ENCODE measurements at regions not wholly inside any gene's neighbourhood (a gene's known extent, or its start where the extent isn't known, plus 50 kb on each side); places are given as distances from the start of the nearest gene placed in this dataset.

GRCh38 chr2:41489638-41490037, 558.2 kb upstream of the PKDCC start:
- Histone ChIP-seq H3K27me3 (ENCODE audit: insufficient read depth, low read depth) (no peaks in the 10 kb centered on the region), H4K20me1 (ENCODE audit: insufficient read depth) (no peaks in the 10 kb centered on the region), H3K4me2 (no peak overlapping the region), H2AFZ (ENCODE audit: low read depth) (no peak overlapping the region), H3K36me3 (ENCODE audit: insufficient read depth) (no peaks in the 10 kb centered on the region), H3K27ac (no peak overlapping the region), H3K4me3 (IDR thresholded peaks at IDR 0.05; ENCODE audit: insufficient read depth, low read depth, low read length) (no peak overlapping the region), H3K79me2 (ENCODE audit: insufficient read depth, low read depth) (no peaks in the 10 kb centered on the region), H3K4me1 (ENCODE audit: low read depth, poor library complexity, severe bottlenecking) (no peaks in the 10 kb centered on the region), H3K9ac (no peak overlapping the region)
- TF ChIP-seq CTCF (conservative IDR thresholded peaks at IDR 0.05; ENCODE audit: low read depth, low read length), result no peak

- no peak for TF ChIP-seq CTCF (conservative IDR thresholded peaks at IDR 0.05; ENCODE audit: low read depth, low read length)
- H3K27me3 ChIP-seq (ENCODE audit: insufficient read depth, low read depth), result no peaks in the 10 kb centered on the region
- no peaks in the 10 kb centered on the region for H3K4me1 ChIP-seq (ENCODE audit: low read depth, poor library complexity, severe bottlenecking)
- no peak overlapping the region for H2AFZ ChIP-seq (ENCODE audit: low read depth)
- H3K4me2 ChIP-seq, result no peak overlapping the region
- H4K20me1 ChIP-seq (ENCODE audit: insufficient read depth), result no peaks in the 10 kb centered on the region
- H3K27ac ChIP-seq, result no peak overlapping the region
- no peak overlapping the region for H3K9ac ChIP-seq
- H3K4me3 ChIP-seq (IDR thresholded peaks at IDR 0.05; ENCODE audit: insufficient read depth, low read depth, low read length), result no peak overlapping the region
- no peaks in the 10 kb centered on the region for H3K36me3 ChIP-seq (ENCODE audit: insufficient read depth)
- H3K79me2 ChIP-seq (ENCODE audit: insufficient read depth, low read depth), result no peaks in the 10 kb centered on the region
These were observed 552.8 kb upstream of the PKDCC start for GRCh38 chr2:41495050-41495449.

GRCh38 chr2:41496908-41497307, 550.9 kb upstream of the PKDCC start:
- no peaks in the 10 kb centered on the region for H3K79me2 ChIP-seq (ENCODE audit: insufficient read depth, low read depth)
- H3K27ac ChIP-seq, result no peak overlapping the region
- peak; percentile 76 for TF ChIP-seq CTCF (conservative IDR thresholded peaks at IDR 0.05; ENCODE audit: low read depth, low read length)

GRCh38 chr2:41498781-41499180, 549.0 kb upstream of the PKDCC start:
- no peak overlapping the region for H3K27ac ChIP-seq
- TF ChIP-seq CTCF (conservative IDR thresholded peaks at IDR 0.05; ENCODE audit: low read depth, low read length), result no peak

More at GRCh38 chr2:41496908-41497307, 550.9 kb upstream of the PKDCC start:
- Histone ChIP-seq H3K4me1 (ENCODE audit: low read depth, poor library complexity, severe bottlenecking) (no peaks in the 10 kb centered on the region), H2AFZ (ENCODE audit: low read depth) (no peak overlapping the region), H3K27me3 (ENCODE audit: insufficient read depth, low read depth) (no peaks in the 10 kb centered on the region), H3K4me3 (IDR thresholded peaks at IDR 0.05; ENCODE audit: insufficient read depth, low read depth, low read length) (no peak overlapping the region), H3K36me3 (ENCODE audit: insufficient read depth) (no peaks in the 10 kb centered on the region), H3K4me2 (no peak overlapping the region), H3K9ac (no peak overlapping the region), H4K20me1 (ENCODE audit: insufficient read depth) (no peaks in the 10 kb centered on the region)

More at GRCh38 chr2:41498781-41499180, 549.0 kb upstream of the PKDCC start:
- Histone ChIP-seq H3K36me3 (ENCODE audit: insufficient read depth) (no peaks in the 10 kb centered on the region), H3K27me3 (ENCODE audit: insufficient read depth, low read depth) (no peaks in the 10 kb centered on the region), H2AFZ (ENCODE audit: low read depth) (no peak overlapping the region), H3K4me2 (no peak overlapping the region), H3K4me1 (ENCODE audit: low read depth, poor library complexity, severe bottlenecking) (no peaks in the 10 kb centered on the region), H3K4me3 (IDR thresholded peaks at IDR 0.05; ENCODE audit: insufficient read depth, low read depth, low read length) (no peak overlapping the region), H3K9ac (no peak overlapping the region), H4K20me1 (ENCODE audit: insufficient read depth) (no peaks in the 10 kb centered on the region), H3K79me2 (ENCODE audit: insufficient read depth, low read depth) (no peaks in the 10 kb centered on the region)
